ENCODE measurements at regions not wholly inside any gene's neighbourhood (a gene's known extent, or its start where the extent isn't known, plus 50 kb on each side); places are given as distances from the start of the nearest gene placed in this dataset.

GRCh38 chr2:234341306-234341985 lies 155.4 kb downstream of the ARL4C start:
- Histone ChIP-seq H3K9me3 (ENCODE audit: control insufficient read depth in 1 of 2, insufficient read depth in 1 of 2, low read depth in 1 of 2, low read length in 2 of 2) (no peaks in the 10 kb centered on the region), H3K4me1 (ENCODE audit: control insufficient read depth in 1 of 2, insufficient read depth in 2 of 2, low read length in 2 of 2) (no peaks in the 10 kb centered on the region), H3K27me3 (ENCODE audit: insufficient read depth, low read length) (no peaks in the 10 kb centered on the region), H3K27ac (ENCODE audit: low read depth, low read length) (no peak overlapping the region), H3K4me3 (replicated peaks in 1 of 2; ENCODE audit: low read depth in 1 of 2, low read length in 2 of 2) (no peak overlapping the region), H3K4me2 (ENCODE audit: low read length) (no peak overlapping the region), H3K9ac (ENCODE audit: low read length) (no peak overlapping the region), H3K79me2 (ENCODE audit: insufficient read depth, low read length) (no peaks in the 10 kb centered on the region), H4K20me1 (ENCODE audit: insufficient read depth) (no peaks in the 10 kb centered on the region), H2AFZ (ENCODE audit: low read depth, low read length, poor library complexity, severe bottlenecking) (no peak overlapping the region), H3K36me3 (ENCODE audit: control insufficient read depth in 1 of 2, insufficient read depth in 2 of 2, low read length in 2 of 2) (no peaks in the 10 kb centered on the region), H3K9me2 (ENCODE audit: insufficient read depth) (no peaks in the 10 kb centered on the region)
- TF ChIP-seq YY1 (IDR thresholded peaks at IDR 0.05; ENCODE audit: extremely low read depth, insufficient replicate concordance, low read depth, low read length): no peak
- no peak for TF ChIP-seq REST (IDR thresholded peaks at IDR 0.05; ENCODE audit: low read depth)
- TF ChIP-seq CEBPB (IDR thresholded peaks at IDR 0.05; ENCODE audit: low read depth): no peak
- TF ChIP-seq ZFX (IDR thresholded peaks at IDR 0.05): no peak
- TF ChIP-seq SIN3A (IDR thresholded peaks at IDR 0.05; ENCODE audit: low read depth): no peak
- no peak for TF ChIP-seq EZH2 (IDR thresholded peaks at IDR 0.05)
- TF ChIP-seq ZBTB33 (IDR thresholded peaks at IDR 0.05; ENCODE audit: extremely low read depth, insufficient replicate concordance, low read length): no peak
- TF ChIP-seq EZH2phosphoT487 (IDR thresholded peaks at IDR 0.05; ENCODE audit: borderline replicate concordance): no peak
- no peak for TF ChIP-seq FOSL1 (IDR thresholded peaks at IDR 0.05; ENCODE audit: low read depth)
- no peak for TF ChIP-seq CBX3 (IDR thresholded peaks at IDR 0.05; ENCODE audit: low read depth)
- no peak for TF ChIP-seq TCF7L2 (IDR thresholded peaks at IDR 0.05; ENCODE audit: borderline replicate concordance, extremely low read depth, insufficient read depth, insufficient read length)
- no peak for TF ChIP-seq MAX (IDR thresholded peaks at IDR 0.05)
- TF ChIP-seq JUND (IDR thresholded peaks at IDR 0.05): no peak
- no peak for TF ChIP-seq SP1 (IDR thresholded peaks at IDR 0.05; ENCODE audit: low read depth)
- no peak for TF ChIP-seq EGR1 (IDR thresholded peaks at IDR 0.05; ENCODE audit: low read depth)
- no peak for TF ChIP-seq POLR2A (IDR thresholded peaks at IDR 0.05; ENCODE audit: borderline replicate concordance, extremely low read depth, insufficient read depth, insufficient read length)
- ChIA-PET CTCF (no interaction called here), POLR2A (no interaction called here), RAD21 (ENCODE audit: low non-redundant PET in 1 of 2, low total read pairs in 2 of 2, uncharacterized antibody in 2 of 2, unreplicated experiment in 2 of 2) (no interaction called here)
- intact Hi-C loops (cut with micrococcal nuclease): no loop called here
- DNase-seq (ENCODE audit: low read depth, low spot score): no peak
- ATAC-seq: no peak
- no TSS peak for BruUV-seq (replicated peaks)

Measured in HCT116 (cell line).